GOT3 (cell line): ENCODE measurements at regions not wholly inside any gene's neighbourhood (a gene's known extent, or its start where the extent isn't known, plus 50 kb on each side); places are given as distances from the start of the nearest gene placed in this dataset.

Experiments
- DNase-seq: peaks from one replicate; lab custom pipeline; 2025; ENCODE audit warnings: mixed read lengths; lab: John Stamatoyannopoulos, UW

DNA sequence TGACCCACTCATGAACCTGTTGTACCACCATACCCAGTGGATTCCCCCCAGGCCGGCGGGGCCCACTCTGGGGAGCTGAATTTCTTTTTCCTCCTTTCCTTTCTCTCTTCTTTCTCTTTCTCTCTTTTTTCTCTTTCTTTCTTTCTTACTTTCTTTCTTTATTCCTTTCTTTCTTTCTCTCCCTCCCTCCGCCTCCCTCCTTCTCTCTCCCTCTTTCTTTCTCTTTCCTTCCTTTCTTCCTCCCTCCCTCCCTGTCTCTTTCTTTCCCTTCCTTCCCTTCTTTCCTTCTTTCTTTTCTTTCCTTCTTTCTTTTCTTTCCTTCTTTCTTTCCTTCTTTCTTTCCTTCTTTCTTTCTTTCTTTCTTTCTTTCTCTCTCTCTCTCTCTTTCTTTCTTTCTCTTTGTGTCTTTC is 327.7 kb downstream of the ZNF536 start:
- no peak for DNase-seq

DNA sequence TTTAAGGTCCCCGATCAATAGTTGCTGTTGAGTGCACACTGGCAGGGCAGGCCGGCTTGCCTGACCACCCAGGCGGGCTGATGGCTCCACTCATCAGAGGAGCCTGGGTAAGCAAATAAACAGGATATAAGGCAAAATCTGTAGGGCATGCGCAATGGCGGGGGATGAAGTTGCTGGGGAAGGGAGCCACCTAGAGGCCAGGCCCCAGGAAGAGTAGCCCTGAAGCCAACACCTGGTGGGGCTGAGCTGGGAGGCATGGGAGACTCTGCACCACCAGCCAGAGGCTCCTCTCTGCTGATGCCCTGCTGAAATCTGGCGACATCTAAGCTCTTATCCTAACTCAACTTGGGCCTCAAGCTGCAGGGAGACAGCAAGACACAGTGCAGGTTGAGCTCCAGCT is 324.3 kb downstream of the ZNF536 start:
- DNase-seq, result no peak

DNA sequence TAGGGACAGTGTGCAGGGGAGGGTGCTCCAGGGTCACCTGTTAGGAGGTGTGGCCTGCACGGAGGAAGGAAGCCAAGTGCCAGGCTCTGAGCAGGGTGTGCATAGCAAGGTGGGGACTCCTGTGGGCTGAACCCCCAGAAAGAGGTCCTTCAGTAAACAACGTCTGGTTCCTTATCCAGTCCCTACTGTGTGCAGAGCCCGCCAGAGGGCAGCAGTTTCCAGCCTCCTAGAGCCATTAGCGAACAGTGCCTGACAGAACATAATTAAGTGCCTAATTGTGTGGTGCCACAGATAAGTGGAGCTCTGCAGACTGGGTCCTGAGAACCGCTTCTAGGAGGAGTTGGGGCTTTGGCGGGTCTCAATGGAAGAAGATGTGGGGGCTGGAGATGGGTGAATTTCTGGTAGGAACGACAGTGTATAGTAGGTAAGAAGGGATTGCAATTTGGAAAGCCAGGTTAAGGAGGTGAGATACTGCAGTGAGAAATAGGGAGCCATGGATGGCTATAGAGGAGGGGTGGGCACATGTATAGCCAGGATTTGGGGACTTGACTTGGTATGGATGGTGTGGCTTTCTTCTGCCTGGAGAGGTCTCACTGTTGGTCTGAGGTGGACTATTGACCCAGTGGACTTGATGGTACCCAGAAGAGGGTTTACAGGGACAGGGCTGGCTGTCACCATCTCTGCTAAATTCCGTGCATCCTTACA is 323.1 kb downstream of the ZNF536 start:
- DNase-seq, result no peak

DNA sequence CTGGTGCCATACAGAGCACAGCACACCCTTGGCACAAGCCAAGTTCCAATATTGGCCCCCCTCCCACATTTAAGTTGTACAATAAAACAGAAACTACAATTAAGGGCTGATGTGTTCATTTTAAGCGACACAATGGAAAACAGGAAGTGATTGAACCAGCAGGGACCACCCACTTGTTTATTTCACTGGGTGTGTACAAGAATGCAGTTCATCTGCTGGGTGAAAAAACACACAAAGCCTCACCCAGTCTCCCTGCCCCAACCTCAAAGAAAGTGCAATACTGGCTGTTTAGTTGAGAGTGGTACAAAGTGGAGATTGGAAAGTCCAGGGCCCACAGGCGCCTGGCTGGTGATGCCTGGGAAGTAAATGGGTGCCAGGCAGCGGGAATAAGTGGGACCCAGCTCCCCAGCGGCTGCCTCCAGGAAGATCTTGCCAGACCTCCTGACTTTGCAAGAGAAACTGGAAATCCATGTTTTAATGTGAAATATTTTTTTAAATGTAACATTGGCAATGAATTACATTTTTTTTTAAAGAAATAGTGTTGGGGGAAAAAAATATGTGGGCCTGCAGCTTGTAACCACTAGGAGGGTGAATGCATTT is 322.1 kb downstream of the ZNF536 start:
- no peak for DNase-seq

DNA sequence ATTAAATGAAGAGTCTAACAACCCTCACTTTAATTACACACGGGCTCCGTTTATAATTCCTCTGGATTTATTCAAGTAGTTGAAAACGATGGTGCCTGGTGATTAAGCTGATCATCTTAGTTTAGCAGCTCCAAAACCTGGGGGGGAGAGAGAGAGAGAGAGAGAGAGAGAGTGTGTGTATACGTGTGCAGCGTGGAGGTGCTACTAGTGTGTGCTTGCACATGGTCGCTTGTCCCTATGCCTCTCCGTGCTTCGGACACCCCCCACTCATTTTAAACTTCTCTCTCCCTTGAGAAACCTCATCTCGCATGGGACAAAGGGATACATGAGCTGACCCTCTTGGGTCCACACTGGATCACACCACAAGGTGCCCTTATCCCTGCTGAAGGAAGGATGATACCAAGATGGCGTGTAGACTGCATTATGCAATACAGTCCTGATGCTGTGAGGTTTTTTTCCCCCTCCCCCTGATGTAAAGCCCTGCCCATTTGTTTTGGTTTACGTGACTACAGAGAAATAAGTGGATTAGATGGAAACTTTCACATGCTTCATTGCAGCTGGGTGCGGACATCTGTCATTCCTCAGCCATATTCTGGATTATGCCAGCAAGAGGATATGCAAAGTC is 320.8 kb downstream of the ZNF536 start:
- no peak for DNase-seq

DNA sequence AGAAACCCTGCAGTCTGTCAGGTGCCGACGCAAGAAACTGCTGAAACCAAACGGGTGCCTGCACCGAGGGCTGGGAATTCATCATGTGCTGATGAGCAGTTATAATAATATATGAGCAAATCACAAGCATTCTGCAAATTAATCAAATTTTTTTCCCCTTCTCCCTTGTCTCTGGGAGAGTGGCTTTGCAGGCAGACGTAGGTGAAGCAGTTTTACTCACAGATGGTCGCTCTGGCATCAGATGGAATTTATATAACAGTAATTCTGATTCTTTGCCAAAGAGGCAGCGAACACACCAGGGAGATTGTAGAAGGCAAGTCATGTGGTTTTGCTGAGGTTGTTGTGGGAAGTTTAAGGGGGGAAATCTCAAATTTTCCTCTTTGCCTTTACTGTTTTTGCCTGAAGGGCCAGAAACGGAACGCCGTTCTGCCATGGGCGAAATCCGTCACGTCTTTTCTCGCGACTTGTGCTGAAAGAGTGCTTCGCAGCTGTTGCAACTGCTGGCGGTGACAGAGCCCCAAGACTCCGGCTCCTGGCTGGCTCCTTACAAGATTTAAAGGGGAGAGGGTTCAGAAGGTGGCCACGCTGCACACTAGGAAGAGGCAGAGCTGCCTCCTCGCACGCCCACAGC is 320.1 kb downstream of the ZNF536 start:
- DNase-seq, result no peak

DNA sequence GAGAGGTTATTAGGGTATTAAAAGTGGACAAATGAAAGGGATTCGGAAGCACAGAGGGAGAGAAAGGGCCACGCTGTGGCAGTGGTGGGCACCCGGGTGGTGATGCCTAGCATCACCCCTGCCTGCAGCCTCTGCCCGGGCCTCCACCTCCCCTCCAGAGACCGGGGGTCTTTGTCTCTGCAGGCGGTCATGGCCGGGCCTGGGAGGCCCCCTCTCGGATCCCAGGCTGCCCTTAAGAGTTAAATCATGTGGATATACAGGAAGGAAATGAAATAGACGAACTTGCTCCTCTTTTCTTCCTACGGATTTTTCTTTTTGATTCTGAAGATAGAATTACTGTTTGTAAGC is 319.6 kb downstream of the ZNF536 start:
- DNase-seq, result no peak

DNA sequence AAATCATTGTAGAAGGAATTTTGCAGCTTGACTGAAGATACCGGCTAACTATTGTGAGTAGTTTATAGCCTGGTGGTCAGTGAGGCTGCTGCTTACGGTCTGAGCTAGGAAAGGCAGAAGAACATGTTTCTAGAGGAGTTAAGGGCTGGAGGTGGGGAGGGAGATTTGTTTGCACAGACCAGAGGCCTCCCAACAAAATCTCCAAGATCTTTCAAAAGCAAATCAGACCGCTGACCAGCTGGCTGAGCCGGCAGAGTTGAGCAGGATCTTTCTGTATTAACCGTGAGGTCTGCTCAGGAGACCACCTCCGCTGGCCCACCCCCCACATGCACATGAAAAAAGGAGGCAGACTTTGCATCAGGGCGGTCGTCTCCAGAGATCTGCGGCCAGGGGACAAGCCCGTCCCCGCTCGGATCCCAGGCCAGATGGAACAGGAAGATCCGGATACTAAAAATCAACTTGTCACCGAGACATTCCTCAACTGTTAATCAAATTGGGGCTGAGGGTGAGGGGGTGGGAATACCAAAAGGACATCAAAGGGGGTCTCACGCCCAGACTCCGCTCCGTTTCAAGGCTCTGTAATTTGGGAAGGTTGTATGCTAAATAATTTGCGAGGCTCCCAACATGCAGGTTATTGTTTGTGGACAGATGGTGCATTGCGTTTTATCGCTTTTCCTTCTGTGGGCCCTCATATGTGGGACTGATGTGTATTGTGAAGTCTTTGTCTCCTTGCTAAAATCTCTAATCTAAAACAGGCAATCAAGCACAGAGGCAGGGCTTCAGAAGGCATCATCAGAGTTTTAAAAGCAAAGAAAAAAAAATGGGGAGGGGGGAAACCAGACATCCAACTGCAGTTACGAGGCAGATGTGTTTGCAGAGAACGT is 319.0 kb downstream of the ZNF536 start:
- no peak for DNase-seq

DNA sequence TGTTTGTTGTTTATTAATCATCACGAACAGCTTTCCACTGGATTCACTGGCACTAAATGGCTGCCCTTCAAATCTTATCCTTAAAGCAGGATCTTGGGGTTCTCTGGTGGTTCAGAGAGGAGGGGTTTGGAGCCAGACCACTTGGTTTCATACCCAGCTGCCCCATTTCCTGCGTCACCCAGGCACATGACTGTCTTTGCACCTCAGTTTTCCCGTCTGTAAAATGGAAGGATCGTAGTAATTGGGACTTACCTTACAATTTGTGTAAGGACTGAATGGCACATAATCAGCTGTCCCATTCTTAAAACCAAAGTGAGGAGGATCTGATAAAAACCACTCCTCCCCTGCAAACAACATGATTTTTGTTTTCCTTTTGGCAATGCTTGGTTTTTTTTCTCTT is 318.3 kb downstream of the ZNF536 start:
- DNase-seq, result no peak

DNA sequence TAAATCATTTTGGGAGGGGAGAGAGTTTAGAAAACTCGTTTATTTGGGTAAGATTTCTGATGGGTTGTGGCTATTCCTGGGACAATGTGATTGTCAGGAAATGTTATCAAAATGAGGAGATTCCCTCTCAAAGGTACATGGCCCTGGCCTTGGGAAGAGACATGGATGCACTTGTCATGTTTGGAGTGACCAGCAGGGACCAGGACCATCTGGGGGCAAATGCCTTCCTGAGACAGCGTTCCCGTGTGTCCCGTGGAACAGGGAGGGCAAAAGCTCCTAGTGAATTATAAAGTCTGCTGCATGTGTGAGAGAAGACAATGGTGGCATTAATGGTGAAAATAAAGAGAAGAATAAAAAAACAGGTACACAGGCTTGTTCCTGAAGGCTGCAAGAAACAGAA is 317.3 kb downstream of the ZNF536 start:
- DNase-seq, result no peak

DNA sequence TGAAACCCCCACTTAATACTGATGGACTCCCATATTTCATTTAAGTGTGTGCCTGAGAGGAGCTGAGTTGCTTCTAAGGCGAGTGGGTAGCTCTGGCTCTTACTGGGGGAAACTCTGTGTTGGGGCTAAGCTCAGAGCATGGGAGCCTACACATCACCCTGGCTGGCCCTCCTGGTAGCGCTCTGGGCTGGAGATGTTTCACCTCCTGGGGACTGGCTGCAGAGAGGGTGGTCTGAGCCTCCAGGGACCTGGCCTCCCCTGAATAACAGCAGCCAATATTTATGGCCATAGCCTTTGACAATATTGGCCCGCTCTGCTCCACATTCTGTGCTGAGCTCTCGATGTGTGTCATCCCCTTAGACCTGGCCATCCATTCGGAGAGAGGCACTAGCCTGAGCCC is 316.5 kb downstream of the ZNF536 start:
- DNase-seq, result no peak

DNA sequence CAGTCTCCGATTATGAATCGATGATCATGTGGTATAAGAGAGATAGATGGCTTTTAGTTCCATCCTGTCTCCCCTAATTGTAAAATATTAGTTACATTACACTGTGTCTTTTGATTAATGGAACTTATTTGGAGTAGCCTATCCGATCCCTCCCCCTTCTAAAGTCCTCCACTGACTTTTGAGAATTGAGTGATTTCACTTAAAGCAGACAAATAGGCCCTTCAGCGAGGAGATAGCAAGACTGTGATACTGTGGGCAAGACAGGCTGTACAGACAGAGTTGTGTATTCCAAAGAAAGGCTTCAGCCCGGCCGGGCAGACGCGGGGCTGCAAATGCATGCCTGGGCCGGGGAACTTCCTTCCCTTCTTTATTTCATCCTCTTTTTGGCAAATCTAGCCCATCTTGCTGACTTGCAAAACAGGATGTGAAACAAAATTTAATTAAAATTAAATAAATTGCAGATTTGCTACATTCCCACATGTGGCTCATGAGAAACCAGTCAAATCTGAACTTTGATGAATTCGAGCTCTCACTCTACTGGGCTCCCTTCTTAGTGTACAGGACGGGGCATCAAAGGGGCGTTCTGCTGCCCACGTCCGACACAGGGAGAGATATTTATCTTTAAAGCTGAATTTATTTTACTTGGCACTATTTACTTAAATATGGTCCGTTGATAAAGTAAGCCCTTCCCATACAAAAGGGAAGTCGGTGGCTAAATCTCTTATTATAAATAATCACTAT is 314.8 kb downstream of the ZNF536 start:
- DNase-seq, result no peak

DNA sequence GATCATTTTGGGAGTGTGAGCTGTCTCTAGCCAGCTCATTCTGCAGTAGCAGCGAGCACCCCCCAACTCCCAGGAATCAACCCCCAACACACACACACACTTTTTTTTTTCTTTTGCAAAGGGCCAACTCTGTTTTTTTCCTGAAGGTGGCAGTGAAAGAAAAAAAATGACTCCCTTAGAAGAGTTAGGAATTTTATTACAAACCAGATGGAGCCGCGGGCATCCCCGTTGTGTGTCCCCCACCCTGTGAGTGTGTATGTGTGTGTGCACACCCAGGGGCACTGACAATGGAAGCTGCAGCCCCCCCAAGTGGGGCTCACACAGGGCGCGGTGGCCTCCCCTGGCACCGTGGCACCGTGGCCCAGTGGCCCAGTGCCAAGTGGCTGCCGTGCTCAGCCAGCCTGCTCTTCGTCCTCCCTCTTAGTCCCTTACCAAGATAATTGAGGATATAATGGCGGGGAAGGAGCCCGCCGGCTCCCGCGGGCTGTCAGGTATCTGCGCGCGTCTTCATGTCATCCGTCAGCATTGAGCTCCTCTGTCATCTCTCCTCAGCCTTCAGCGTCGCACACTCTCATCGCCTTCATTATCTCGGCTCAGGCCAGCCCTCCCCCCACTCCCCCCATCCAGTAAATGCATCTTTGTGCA is 314.1 kb downstream of the ZNF536 start:
- no peak for DNase-seq

DNA sequence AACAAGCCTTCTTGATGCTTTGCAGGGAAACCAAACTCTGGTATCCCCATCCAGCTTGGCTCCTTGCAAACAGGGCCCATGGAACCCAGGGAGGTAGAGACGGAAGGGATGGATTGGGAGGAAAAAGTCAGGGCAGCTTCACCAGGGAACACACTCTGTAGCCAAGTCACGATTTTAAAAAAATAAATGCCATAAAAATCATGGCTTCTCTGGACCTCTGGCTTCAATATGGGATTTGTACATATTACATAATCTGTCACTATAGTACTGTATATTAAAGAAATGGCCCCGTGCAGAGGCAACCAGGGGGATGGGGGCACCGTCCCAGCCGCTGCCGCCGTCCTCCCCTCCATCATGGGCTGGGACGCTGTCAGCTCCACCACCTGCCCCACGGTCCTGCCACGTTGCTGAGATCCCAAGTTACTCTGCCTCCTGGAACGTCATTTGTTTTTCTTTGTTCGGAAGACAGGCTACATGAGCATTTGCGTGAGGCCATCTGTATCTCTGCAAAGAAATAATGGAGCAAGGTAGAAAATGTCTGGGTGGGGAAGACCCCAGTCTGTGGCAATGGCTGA is 313.3 kb downstream of the ZNF536 start:
- no peak for DNase-seq

DNA sequence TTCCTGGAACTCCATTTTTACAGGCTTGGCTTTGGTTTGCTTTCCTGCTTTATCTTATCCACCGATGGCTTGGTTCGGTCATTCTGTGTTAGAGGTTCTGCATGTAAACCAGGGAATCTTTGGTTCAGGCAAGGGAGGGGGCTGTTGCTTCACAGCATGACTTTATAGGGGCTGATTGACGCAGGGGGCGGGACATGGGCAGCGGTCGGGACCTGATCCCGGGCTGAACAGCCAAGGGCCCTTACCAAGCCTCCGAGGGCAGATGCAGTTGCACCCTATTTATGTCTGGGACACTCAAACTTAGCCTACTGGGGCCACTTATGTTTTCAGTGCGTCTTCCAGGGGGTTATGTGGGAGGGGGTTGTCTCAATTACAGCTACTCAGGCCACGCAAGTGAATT is 312.4 kb downstream of the ZNF536 start:
- no peak for DNase-seq

DNA sequence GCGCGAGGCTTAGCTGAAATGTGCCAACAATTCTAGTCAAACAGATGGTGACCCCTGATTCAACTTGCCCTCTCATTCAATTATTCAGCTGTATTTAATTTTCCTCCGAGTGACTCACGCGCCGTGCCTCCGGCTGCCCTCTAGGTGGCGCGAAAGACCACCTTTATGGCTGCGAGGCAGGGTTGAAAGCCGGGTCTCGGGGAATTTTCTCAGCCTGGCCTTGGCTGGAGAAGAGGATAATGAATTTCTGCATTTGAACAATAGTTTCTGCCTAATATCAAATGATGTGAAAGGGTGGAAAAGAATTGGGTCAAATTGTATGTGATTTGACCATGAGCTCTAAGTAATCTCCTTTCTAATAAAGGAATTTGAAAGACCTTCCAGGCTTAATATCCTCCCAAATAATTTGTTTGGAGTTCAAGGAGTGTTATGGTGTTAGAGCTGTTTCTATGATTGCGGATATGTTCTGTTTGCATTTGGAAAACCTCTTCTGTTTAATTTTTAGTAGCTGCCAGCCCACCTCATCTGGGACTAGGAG is 310.9 kb downstream of the ZNF536 start:
- peak; percentile 48 for DNase-seq

DNA sequence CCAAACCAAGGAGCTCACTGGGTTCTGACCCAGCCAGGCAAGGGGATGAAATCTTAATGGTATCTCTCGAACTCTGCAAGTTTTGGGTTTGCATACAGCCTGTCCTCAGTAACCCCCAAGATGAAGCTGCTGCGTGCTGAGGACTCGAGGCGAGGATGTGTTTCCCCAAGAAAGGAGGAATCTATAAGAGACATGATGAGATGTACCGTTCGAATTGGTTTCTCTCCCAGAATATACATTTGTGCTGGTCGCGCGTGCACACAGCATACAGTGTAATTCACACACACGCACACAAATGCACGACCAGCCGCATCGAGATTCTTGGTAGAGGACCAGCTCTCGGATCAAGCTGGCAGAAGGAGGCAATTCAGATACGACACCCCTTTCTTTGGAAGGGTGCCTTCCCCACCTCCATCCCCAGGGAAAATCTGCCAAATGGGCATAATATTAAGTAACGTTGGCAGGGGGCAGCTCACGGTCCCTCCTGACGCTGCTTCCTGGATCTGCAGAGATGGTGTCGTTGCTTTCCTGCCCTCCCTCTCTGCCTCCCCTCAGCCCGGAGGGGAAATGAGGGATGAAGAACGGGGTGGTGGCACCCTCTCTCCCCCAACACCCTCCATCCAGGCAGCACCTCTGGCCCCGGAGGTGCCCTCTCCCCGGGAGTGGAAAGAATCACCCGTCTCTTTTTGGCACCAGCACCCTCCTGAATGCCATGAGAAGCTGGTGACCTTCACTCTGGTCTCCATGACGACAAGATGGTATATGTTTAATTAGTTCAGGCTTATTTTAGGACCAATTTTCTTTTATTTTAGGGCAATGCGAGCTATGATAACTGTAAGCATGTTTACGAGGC is 310.2 kb downstream of the ZNF536 start:
- no peak for DNase-seq

DNA sequence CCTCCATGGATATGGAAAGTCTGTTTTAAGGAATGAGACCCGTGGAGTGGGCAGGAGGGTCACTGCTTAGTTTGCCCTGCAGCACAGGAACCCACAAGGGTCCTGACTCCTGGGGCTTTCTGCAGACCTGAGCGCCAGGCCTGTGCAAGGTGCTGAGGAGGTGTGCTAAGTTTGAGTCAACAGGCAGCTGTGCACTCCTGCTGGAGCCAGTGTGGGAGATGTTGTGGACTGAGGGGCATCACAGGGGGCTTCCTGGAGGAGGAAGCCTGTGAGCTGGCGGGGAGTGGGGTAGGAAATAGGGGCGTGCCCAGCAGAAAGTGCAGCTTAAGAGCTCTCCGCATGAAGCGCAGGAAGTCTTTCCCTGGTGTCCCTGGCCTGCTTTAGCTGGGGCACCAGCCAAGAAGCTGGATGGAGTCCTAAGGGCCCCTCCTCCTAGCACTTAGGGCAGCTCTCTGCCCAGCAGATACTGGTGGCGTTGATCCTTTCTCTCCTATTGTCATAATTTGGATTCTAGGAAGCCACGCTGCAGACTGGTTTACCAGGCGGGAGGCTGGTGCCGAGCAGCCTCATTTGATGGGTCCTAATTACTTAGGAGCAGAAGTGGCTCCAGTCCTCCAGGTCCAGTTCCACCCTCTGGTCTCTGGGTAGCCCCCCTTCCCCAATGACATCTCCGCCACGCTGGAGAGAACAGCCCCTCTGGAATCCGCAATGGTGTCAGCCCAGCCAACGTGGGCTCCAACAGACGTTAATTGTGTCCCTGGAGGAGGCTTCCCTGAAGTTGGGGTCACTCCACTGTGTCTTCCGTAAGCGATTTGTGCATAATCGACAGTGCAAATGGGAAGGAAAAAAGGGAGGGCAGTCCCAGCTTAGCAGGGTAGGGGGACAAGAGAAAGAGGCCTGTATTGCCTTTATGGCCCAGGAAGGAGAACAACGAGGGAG is 309.2 kb downstream of the ZNF536 start:
- no peak for DNase-seq
